HCT116 (cell line): ENCODE measurements at regions not wholly inside any gene's neighbourhood (a gene's known extent, or its start where the extent isn't known, plus 50 kb on each side); places are given as distances from the start of the nearest gene placed in this dataset.

Source experiments
- ATAC-seq: fragments of 200-7000 bp; cut with Tn5 transposase; 2 replicates; pipeline ENCODE4 v1.9.1; 2020; ENCODE audit warnings: mild to moderate bottlenecking, moderate library complexity
- BruUV-seq: library from RNA; stranded (reverse); fragments of 400-500 nt; replicated peaks from 2 replicates; lab custom pipeline; 2021; lab: Mats Ljungman, UMichigan
- CTCF ChIA-PET: fragments of 300-600 bp; sonication (Branson Sonifier 250); formaldehyde crosslinking; loops from one replicate; lab custom pipeline; 2021; ENCODE audit warnings: antibody characterized with exemption; lab: Charles Lee
- POLR2A ChIA-PET: fragments of 300-600, 350-600 bp; sonication (Branson Sonifier 250); formaldehyde crosslinking; loops from one replicate; lab custom pipeline; 2021; ENCODE audit warnings: antibody characterized with exemption; lab: Charles Lee
- RAD21 ChIA-PET, 2 experiments: fragments of 300-600 bp; sonication (Branson Sonifier 250); formaldehyde crosslinking; loops; one replicate each; lab custom pipeline; 2023; ENCODE audit warnings: low total read pairs in 2 of 2; ENCODE audit not compliant: uncharacterized antibody in 2 of 2, unreplicated experiment in 2 of 2, low non-redundant PET in 1 of 2; lab: Charles Lee
- DNase-seq: peaks from one replicate; pipeline ENCODE4 v3.0.0-alpha.2; 2010; ENCODE audit warnings: low read depth, low spot score
- H2AFZ ChIP-seq: fragments of 200-600 bp; shearing (Covaris generic), sonication (generic); 2 replicates; pipeline ENCODE4 v1.6.1; 2017; ENCODE audit warnings: low read depth, mixed run types, mixed read lengths, antibody characterized with exemption, low read length; ENCODE audit not compliant: poor library complexity, severe bottlenecking
- H3K27ac ChIP-seq: 2 replicates; pipeline ENCODE4 v1.5.1; 2012; ENCODE audit warnings: low read depth, low read length
- H3K27me3 ChIP-seq: fragments of 200-600 bp; sonication (generic); 2 replicates; pipeline ENCODE4 v1.6.1; 2016; ENCODE audit warnings: mixed run types, low read length, mixed read lengths; ENCODE audit not compliant: insufficient read depth
- H3K36me3 ChIP-seq, 2 experiments: fragments of 200-500 bp in 1 of 2; fragments of 200-600 bp in 1 of 2; sonication (Bioruptor generic) in 1 of 2; sonication (generic) in 1 of 2; 2 replicates each; pipeline versions ENCODE4 v1.5.1 to v1.6.1; 2014 to 2016; ENCODE audit warnings: low read length in 2 of 2, inconsistent platforms in 1 of 2, mixed read lengths in 1 of 2, mixed run types in 1 of 2; ENCODE audit not compliant: insufficient read depth in 2 of 2, control insufficient read depth in 1 of 2
- H3K4me1 ChIP-seq, 2 experiments: fragments of 200-600 bp in 1 of 2; sonication (generic) in 1 of 2; 2 replicates each; pipeline versions ENCODE4 v1.5.1 to v1.6.1; 2012 to 2017; ENCODE audit warnings: low read length in 2 of 2, inconsistent platforms in 1 of 2, mild to moderate bottlenecking in 1 of 2, mixed read lengths in 1 of 2, mixed run types in 1 of 2, moderate library complexity in 1 of 2; ENCODE audit not compliant: insufficient read depth in 2 of 2, control insufficient read depth in 1 of 2
- H3K4me2 ChIP-seq: fragments of 200-600 bp; sonication (generic); 2 replicates; pipeline ENCODE4 v1.6.1; 2017; ENCODE audit warnings: mixed run types, low read length, mixed read lengths
- H3K4me3 ChIP-seq, 2 experiments: fragments of 200-600 bp in 1 of 2; sonication (generic) in 1 of 2; replicated peaks in 1 of 2; 2 replicates each; pipeline ENCODE4 v1.5.1; 2011 to 2016; ENCODE audit warnings: low read length in 2 of 2, control low read depth in 1 of 2, low read depth in 1 of 2, mild to moderate bottlenecking in 1 of 2, mixed read lengths in 1 of 2, mixed run types in 1 of 2
- H3K79me2 ChIP-seq: fragments of 200-600 bp; sonication (generic); 2 replicates; pipeline ENCODE4 v1.6.1; 2017; ENCODE audit warnings: mild to moderate bottlenecking, mixed run types, low read length, moderate library complexity, mixed read lengths; ENCODE audit not compliant: insufficient read depth
- H3K9ac ChIP-seq: fragments of 200-600 bp; sonication (generic); 2 replicates; pipeline ENCODE4 v1.6.1; 2016; ENCODE audit warnings: low read length, mixed read lengths
- H3K9me2 ChIP-seq: fragments of 200-600 bp; sonication (generic), shearing (Covaris generic); 2 replicates; pipeline ENCODE4 v1.6.1; 2017; ENCODE audit warnings: mixed run types, mild to moderate bottlenecking, moderate library complexity; ENCODE audit not compliant: insufficient read depth
- H3K9me3 ChIP-seq, 2 experiments: fragments of 200-500 bp in 1 of 2; fragments of 200-600 bp in 1 of 2; sonication (Bioruptor generic) in 1 of 2; sonication (generic) in 1 of 2; 2 replicates each; pipeline ENCODE4 v1.6.1; 2014 to 2017; ENCODE audit warnings: low read length in 2 of 2, mixed read lengths in 2 of 2, inconsistent platforms in 1 of 2, low read depth in 1 of 2, mild to moderate bottlenecking in 1 of 2, mixed run types in 1 of 2, moderate library complexity in 1 of 2; ENCODE audit not compliant: control insufficient read depth in 1 of 2, insufficient read depth in 1 of 2
- H4K20me1 ChIP-seq: fragments of 200-600 bp; sonication (generic), shearing (Covaris generic); 2 replicates; pipeline ENCODE4 v1.6.1; 2017; ENCODE audit warnings: mixed run types, mild to moderate bottlenecking, moderate library complexity; ENCODE audit not compliant: insufficient read depth
- CBX3 ChIP-seq: IDR thresholded peaks from 2 replicates; pipeline ENCODE4 v1.6.1; 2012; ENCODE audit warnings: low read depth
- CEBPB ChIP-seq: IDR thresholded peaks from 2 replicates; pipeline ENCODE4 v1.6.1; 2012; ENCODE audit warnings: low read depth
- ELF1 ChIP-seq: IDR thresholded peaks from 2 replicates; pipeline ENCODE4 v1.6.1; 2012; ENCODE audit warnings: low read depth, borderline replicate concordance
- EZH2 ChIP-seq: fragments of 200-600 bp; sonication (generic); IDR thresholded peaks from 2 replicates; pipeline ENCODE4 v1.6.1; 2017; ENCODE audit warnings: antibody characterized with exemption, mixed run types
- POLR2A ChIP-seq: IDR thresholded peaks from 2 replicates; pipeline ENCODE4 v1.7.0; 2011; ENCODE audit warnings: borderline replicate concordance; ENCODE audit not compliant: insufficient read depth, insufficient read length; ENCODE audit errors: extremely low read depth
- POLR2AphosphoS5 ChIP-seq: IDR thresholded peaks from 2 replicates; pipeline ENCODE4 v1.6.1; 2011; ENCODE audit warnings: mild to moderate bottlenecking, low read depth, low read length, moderate library complexity
- RAD21 ChIP-seq: IDR thresholded peaks from 2 replicates; pipeline ENCODE4 v1.6.1; 2012; ENCODE audit warnings: low read depth, mild to moderate bottlenecking
- SIN3A ChIP-seq: IDR thresholded peaks from 2 replicates; pipeline ENCODE4 v1.6.1; 2012; ENCODE audit warnings: low read depth
- SRF ChIP-seq: IDR thresholded peaks from 2 replicates; pipeline ENCODE4 v1.6.1; 2012; ENCODE audit warnings: low read depth
- intact Hi-C: fragments of 100-400 bp; cut with micrococcal nuclease; formaldehyde crosslinking; loops from 2 replicates; pipeline ENCODE4 v1.10.0; 2022
- TF ChIP-seq, protein P1 (sequence below), 3 experiments: fragments of 200-600 bp in 1 of 3; sonication (generic) in 1 of 3; IDR thresholded peaks in 2 of 3; conservative IDR thresholded peaks in 1 of 3; 2 replicates each; pipeline ENCODE4 v1.5.1; 2012 to 2017; ENCODE audit warnings: low read depth in 2 of 3, low read length in 2 of 3, antibody characterized with exemption in 1 of 3, borderline replicate concordance in 1 of 3, control low read depth in 1 of 3, mild to moderate bottlenecking in 1 of 3, mixed read lengths in 1 of 3, mixed run types in 1 of 3, moderate library complexity in 1 of 3; ENCODE audit not compliant: insufficient read depth in 1 of 3

DNA sequence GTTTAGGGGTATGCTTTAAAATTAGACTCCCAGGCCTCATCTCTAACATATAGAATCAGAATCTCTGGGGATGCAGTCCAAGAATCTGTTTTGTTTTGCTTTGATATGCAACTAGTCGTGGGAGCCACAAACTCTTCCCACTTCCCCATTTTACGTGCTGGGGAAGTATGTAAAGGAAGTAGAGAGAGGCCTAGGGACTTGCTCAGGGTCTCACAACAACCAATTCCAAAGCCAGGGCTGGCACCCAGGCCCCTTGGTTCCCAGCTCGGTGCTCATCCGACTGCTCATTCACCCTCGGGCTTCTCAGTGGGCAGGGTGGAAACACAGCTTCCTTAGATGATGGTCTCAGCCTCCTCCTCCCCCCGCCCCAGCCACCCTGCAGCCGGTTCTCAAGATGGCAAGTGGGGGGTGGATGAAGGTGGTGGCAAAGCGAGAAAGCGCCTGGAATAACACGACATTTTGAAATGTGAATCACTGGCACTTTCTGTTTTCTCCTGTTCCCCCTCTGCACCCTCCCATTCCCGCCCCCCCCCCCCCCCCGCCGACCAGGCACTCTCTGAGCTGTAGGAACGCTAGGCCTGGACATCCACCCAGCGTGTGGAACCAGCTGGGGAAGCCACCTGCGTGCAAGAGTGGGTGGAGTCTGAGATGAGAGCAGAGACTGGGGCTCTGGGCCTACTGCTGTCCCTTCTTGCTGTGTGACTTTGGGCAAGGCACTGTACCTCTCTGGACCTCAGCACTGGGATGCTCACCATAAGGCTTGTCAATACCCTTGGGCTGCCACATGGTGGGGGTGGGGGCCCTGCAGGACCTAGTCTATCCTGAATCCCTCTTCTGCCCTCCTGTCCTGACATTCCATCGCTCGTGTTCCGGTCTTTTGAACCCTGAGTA is 214.5 kb downstream of the RPLP1 start:
- Histone ChIP-seq H2AFZ (no peak overlapping the region), H3K9me3 (no peaks in the 10 kb centered on the region), H3K4me2 (no peak overlapping the region), H3K27me3 (no peaks in the 10 kb centered on the region), H3K9me2 (no peaks in the 10 kb centered on the region), H4K20me1 (no peaks in the 10 kb centered on the region), H3K9ac (no peak overlapping the region), H3K27ac (no peak overlapping the region), H3K79me2 (no peaks in the 10 kb centered on the region), H3K4me3 (no peak overlapping the region), H3K4me1 (no peaks in the 10 kb centered on the region), H3K36me3 (no peaks in the 10 kb centered on the region)
- ChIA-PET CTCF (interaction anchor here (0.6 kb wide), 1 partner anchor 78 kb away, joined by 3 read pairs; no protein-coding TSS in a partner anchor), POLR2A (no interaction called here), RAD21 (no interaction called here)
- TF ChIP-seq EZH2 = no peak
- TF ChIP-seq RAD21 = no peak
- no peak for TF ChIP-seq SIN3A
- TF ChIP-seq, protein P1, sequence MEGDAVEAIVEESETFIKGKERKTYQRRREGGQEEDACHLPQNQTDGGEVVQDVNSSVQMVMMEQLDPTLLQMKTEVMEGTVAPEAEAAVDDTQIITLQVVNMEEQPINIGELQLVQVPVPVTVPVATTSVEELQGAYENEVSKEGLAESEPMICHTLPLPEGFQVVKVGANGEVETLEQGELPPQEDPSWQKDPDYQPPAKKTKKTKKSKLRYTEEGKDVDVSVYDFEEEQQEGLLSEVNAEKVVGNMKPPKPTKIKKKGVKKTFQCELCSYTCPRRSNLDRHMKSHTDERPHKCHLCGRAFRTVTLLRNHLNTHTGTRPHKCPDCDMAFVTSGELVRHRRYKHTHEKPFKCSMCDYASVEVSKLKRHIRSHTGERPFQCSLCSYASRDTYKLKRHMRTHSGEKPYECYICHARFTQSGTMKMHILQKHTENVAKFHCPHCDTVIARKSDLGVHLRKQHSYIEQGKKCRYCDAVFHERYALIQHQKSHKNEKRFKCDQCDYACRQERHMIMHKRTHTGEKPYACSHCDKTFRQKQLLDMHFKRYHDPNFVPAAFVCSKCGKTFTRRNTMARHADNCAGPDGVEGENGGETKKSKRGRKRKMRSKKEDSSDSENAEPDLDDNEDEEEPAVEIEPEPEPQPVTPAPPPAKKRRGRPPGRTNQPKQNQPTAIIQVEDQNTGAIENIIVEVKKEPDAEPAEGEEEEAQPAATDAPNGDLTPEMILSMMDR (IDR thresholded peaks at IDR 0.05 in 2 of 3, conservative IDR thresholded peaks at IDR 0.05 in 1 of 3; ENCODE audit: borderline replicate concordance in 1 of 3, insufficient read depth in 1 of 3, low read depth in 2 of 3, low read length in 2 of 3) = no peak
- TF ChIP-seq CBX3 = no peak
- TF ChIP-seq SRF = no peak
- TF ChIP-seq POLR2AphosphoS5 = no peak
- TF ChIP-seq ELF1 = no peak
- no peak for TF ChIP-seq POLR2A
- no peak for TF ChIP-seq CEBPB
- ATAC-seq (no peak; the same call in 1 of the 2 replicates), DNase-seq (no peak)
- intact Hi-C loops = no loop called here
- BruUV-seq = no TSS peak
